ENCODE measurements at regions not wholly inside any gene's neighbourhood (a gene's known extent, or its start where the extent isn't known, plus 50 kb on each side); places are given as distances from the start of the nearest gene placed in this dataset.

- TF ChIP-seq EZH2 (IDR thresholded peaks at IDR 0.05) (no peak), POLR2A (IDR thresholded peaks at IDR 0.05; ENCODE audit: borderline replicate concordance, extremely low read depth, insufficient read depth, insufficient read length) (no peak)
Observed at GRCh38 chr2:180513389-180513788, 467.0 kb upstream of the UBE2E3 start.
